ENCODE measurements at regions not wholly inside any gene's neighbourhood (a gene's known extent, or its start where the extent isn't known, plus 50 kb on each side); places are given as distances from the start of the nearest gene placed in this dataset.

GRCh38 chr13:104181526-104182231, 1115.5 kb upstream of the SLC10A2 start:
- no peaks in the 10 kb centered on the region for H3K27me3 Mint-ChIP-seq (ENCODE audit: insufficient read depth)
- H3K36me3 Mint-ChIP-seq (ENCODE audit: low read depth), result no peaks in the 10 kb centered on the region
- H3K4me1 Mint-ChIP-seq (ENCODE audit: low read depth), result no peaks in the 10 kb centered on the region
- no peak for TF ChIP-seq CTCF (IDR thresholded peaks at IDR 0.05)
- peaks cover 20% of the 10 kb centered on the region for H3K9me3 Mint-ChIP-seq
- H3K4me3 Mint-ChIP-seq, result no peak overlapping the region
- no peak overlapping the region for H3K27ac Mint-ChIP-seq
- no peak for DNase-seq

GRCh38 chr13:104170980-104171555, 1104.9 kb upstream of the SLC10A2 start:
- Mint-ChIP-seq H3K4me3 (no peak overlapping the region), H3K27me3 (ENCODE audit: insufficient read depth) (no peaks in the 10 kb centered on the region), H3K4me1 (ENCODE audit: low read depth) (no peaks in the 10 kb centered on the region), H3K9me3 (peaks cover 45% of the 10 kb centered on the region), H3K36me3 (ENCODE audit: low read depth) (no peaks in the 10 kb centered on the region), H3K27ac (no peak overlapping the region)
- no peak for TF ChIP-seq CTCF (IDR thresholded peaks at IDR 0.05)
- no peak for DNase-seq

- Mint-ChIP-seq H3K4me3 (no peak overlapping the region), H3K27me3 (ENCODE audit: insufficient read depth) (no peaks in the 10 kb centered on the region), H3K27ac (no peak overlapping the region), H3K9me3 (peaks cover 30% of the 10 kb centered on the region), H3K36me3 (ENCODE audit: low read depth) (no peaks in the 10 kb centered on the region), H3K4me1 (ENCODE audit: low read depth) (no peaks in the 10 kb centered on the region)
- no peak for TF ChIP-seq CTCF (IDR thresholded peaks at IDR 0.05)
- no peak for DNase-seq
Observed at GRCh38 chr13:104163866-104164630, 1097.8 kb upstream of the SLC10A2 start.

GRCh38 chr13:104160536-104160935, 1094.3 kb upstream of the SLC10A2 start:
- Mint-ChIP-seq H3K27ac (no peak overlapping the region), H3K4me3 (no peak overlapping the region), H3K27me3 (ENCODE audit: insufficient read depth) (no peaks in the 10 kb centered on the region), H3K4me1 (ENCODE audit: low read depth) (no peaks in the 10 kb centered on the region), H3K9me3 (peaks cover 32% of the 10 kb centered on the region), H3K36me3 (ENCODE audit: low read depth) (no peaks in the 10 kb centered on the region)
- no peak for DNase-seq
- no peak for TF ChIP-seq CTCF (IDR thresholded peaks at IDR 0.05)

- Mint-ChIP-seq H3K9me3 (peaks cover 24% of the 10 kb centered on the region), H3K4me3 (no peak overlapping the region), H3K36me3 (ENCODE audit: low read depth) (0 out of 2 replicates have a peak, but pooled peaks cover 6% of the 10 kb centered on the region), H3K27me3 (ENCODE audit: insufficient read depth) (no peaks in the 10 kb centered on the region), H3K4me1 (ENCODE audit: low read depth) (no peaks in the 10 kb centered on the region), H3K27ac (no peak overlapping the region)
- no peak for TF ChIP-seq CTCF (IDR thresholded peaks at IDR 0.05)
- DNase-seq, result no peak
Observed at GRCh38 chr13:104143760-104144416, 1077.7 kb upstream of the SLC10A2 start.
